Ovary (tissue), 7 donors: ENCODE measurements at regions not wholly inside any gene's neighbourhood (a gene's known extent, or its start where the extent isn't known, plus 50 kb on each side); places are given as distances from the start of the nearest gene placed in this dataset.

ENCODE experiments used
- DNase-seq, 5 donors: peaks; one replicate each; pipeline ENCODE4 v3.0.0-alpha.2; 2019 to 2020
- H3K27ac ChIP-seq, 2 donors: fragments of 200-600 bp; one replicate each; pipeline versions ENCODE4 v1.5.1 to v1.8.0; 2019 to 2022
- H3K27me3 ChIP-seq: fragments of 200-600 bp; one replicate; pipeline ENCODE4 v1.8.0; 2022
- H3K36me3 ChIP-seq: fragments of 200-600 bp; sonication (generic); one replicate; pipeline ENCODE4 v1.5.1; 2019
- H3K4me1 ChIP-seq: one replicate; pipeline ENCODE4 v1.8.1; 2013; ENCODE audit warnings: mild to moderate bottlenecking, moderate library complexity; ENCODE audit not compliant: insufficient read depth
- H3K4me3 ChIP-seq: fragments of 200-600 bp; sonication (generic); one replicate; pipeline ENCODE4 v1.5.1; 2017
- H3K9me3 ChIP-seq, 2 donors: fragments of 200-600 bp in 1 of 2; sonication (generic) in 1 of 2; one replicate each; pipeline versions ENCODE4 v1.5.1 to v1.8.1; 2013 to 2019; ENCODE audit warnings: mild to moderate bottlenecking in 1 of 2, moderate library complexity in 1 of 2
- CTCF ChIP-seq, 3 donors: fragments of 450-650 bp in 2 of 3; fragments of 200-600 bp in 1 of 3; IDR thresholded peaks; one replicate each; pipeline versions ENCODE4 v1.5.1 to v1.8.0; 2016 to 2022; ENCODE audit warnings: antibody characterized with exemption in 3 of 3, mild to moderate bottlenecking in 1 of 3
- EP300 ChIP-seq: sonication (generic); formaldehyde crosslinking; IDR thresholded peaks from one replicate; pipeline ENCODE4 v1.6.1; 2017; ENCODE audit warnings: antibody characterized with exemption
- POLR2A ChIP-seq: fragments of 450-650 bp; IDR thresholded peaks from one replicate; pipeline ENCODE4 v1.6.1; 2017; ENCODE audit warnings: antibody characterized with exemption, mild to moderate bottlenecking, moderate library complexity
- WGBS, 3 donors: extraction: QIAGEN DNeasy Blood & Tissue Kit in 1 of 3; methylation state at CpG; one replicate each; pipeline versions ENCODE4 v1.1.5 to v1.1.7; 2013 to 2017; 5-methylcytosine and 5-hydroxymethylcytosine counted together
- intact Hi-C, 4 donors: fragments of 100-400 bp; cut with DNase I; formaldehyde crosslinking; loops; one replicate each; pipeline versions ENCODE4 v1.11.0 to v1.15.1; 2022 to 2023
- donor health status: DM: no; HTN: no; CAD: no; lungs with moderate emphysema.
- donor health status: DM: no; HTN: no; CAD: no.
- donor health status: Bipolar disorder and iron deficiency.
- donor health status: DM: no; HTN: no; CAD: no.
- donor health status: DM: yes; HTN: yes; CAD: no.

- no peak overlapping the region for H3K27ac ChIP-seq
- intact Hi-C loops, result no loop called here
- H3K4me1 ChIP-seq, result peaks cover 8% of the 10 kb centered on the region
- TF ChIP-seq CTCF (IDR thresholded peaks at IDR 0.05) (no peak), EP300 (no peak), POLR2A (no peak)
- H3K9me3 ChIP-seq, result no peaks in the 10 kb centered on the region
- H3K27me3 ChIP-seq, result no peaks in the 10 kb centered on the region
- H3K4me3 ChIP-seq, result no peak overlapping the region
- H3K36me3 ChIP-seq, result no peaks in the 10 kb centered on the region
- DNase-seq, result no peak
These were observed 336.1 kb upstream of the CITED2 start for GRCh38 chr6:139710556-139710955.

GRCh38 chr6:139708337-139709199 is 334.1 kb upstream of the CITED2 start:
- Histone ChIP-seq H3K27me3 (no peaks in the 10 kb centered on the region), H3K9me3 (no peaks in the 10 kb centered on the region), H3K36me3 (no peaks in the 10 kb centered on the region), H3K4me1 (peaks cover 8% of the 10 kb centered on the region), H3K27ac (peak overlapping the region in 1 of 2 donors; percentile 23), H3K4me3 (no peak overlapping the region)
- DNase-seq, result no peak
- WGBS, 3 donors, result 6 to 24% (median 9%) methylated on average over 6 of the region's 6 CpGs
- intact Hi-C loops, result no loop called here
- no peak for TF ChIP-seq EP300
- no peak for TF ChIP-seq CTCF (IDR thresholded peaks at IDR 0.05)
- TF ChIP-seq POLR2A, result no peak

GRCh38 chr6:139706912-139707311 is 332.5 kb upstream of the CITED2 start:
- Histone ChIP-seq H3K27me3 (no peaks in the 10 kb centered on the region), H3K27ac (no peak overlapping the region), H3K4me1 (peaks cover 8% of the 10 kb centered on the region), H3K36me3 (no peaks in the 10 kb centered on the region), H3K4me3 (no peak overlapping the region), H3K9me3 (no peaks in the 10 kb centered on the region)
- intact Hi-C loops, result no loop called here
- WGBS, 3 donors, result 84 to 91% (median 91%) methylated on average over 3 of the region's 3 CpGs
- DNase-seq, result no peak
- TF ChIP-seq CTCF (IDR thresholded peaks at IDR 0.05) (no peak), EP300 (no peak), POLR2A (no peak)

GRCh38 chr6:139705284-139705683 is 330.8 kb upstream of the CITED2 start:
- H3K27ac ChIP-seq, result no peak overlapping the region
- H3K27me3 ChIP-seq, result no peaks in the 10 kb centered on the region
- no peaks in the 10 kb centered on the region for H3K9me3 ChIP-seq
- no peak for DNase-seq
- no peaks in the 10 kb centered on the region for H3K36me3 ChIP-seq
- no peak overlapping the region for H3K4me3 ChIP-seq
- TF ChIP-seq CTCF (IDR thresholded peaks at IDR 0.05) (no peak), POLR2A (no peak), EP300 (no peak)
- intact Hi-C loops, result no loop called here
- H3K4me1 ChIP-seq, result peaks cover 8% of the 10 kb centered on the region
- WGBS, 3 donors, result 93 to 99% (median 96%) methylated on average over 3 of the region's 3 CpGs
